Fibroblast of lung (primary cell): ENCODE measurements at regions not wholly inside any gene's neighbourhood (a gene's known extent, or its start where the extent isn't known, plus 50 kb on each side); places are given as distances from the start of the nearest gene placed in this dataset.

Experiments used
- DNase-seq, 2 donors: peaks; one replicate each; pipeline versions ENCODE4 v3.0.0 to v3.0.0-alpha.2; 2010; ENCODE audit warnings: low read depth in 2 of 2
- H2AFZ ChIP-seq: 2 replicates; pipeline ENCODE4 v1.5.1; 2012; ENCODE audit warnings: low read length, control low read depth, inconsistent platforms
- H3K27ac ChIP-seq: 2 replicates; pipeline ENCODE4 v1.5.1; 2011; ENCODE audit warnings: low read length, control low read depth; ENCODE audit not compliant: insufficient read depth
- H3K27me3 ChIP-seq: 2 replicates; pipeline ENCODE4 v1.5.1; 2011; ENCODE audit warnings: mild to moderate bottlenecking, low read length; ENCODE audit not compliant: control insufficient read depth, insufficient read depth
- H3K36me3 ChIP-seq: 2 replicates; pipeline ENCODE4 v1.5.1; 2011; ENCODE audit warnings: low read length; ENCODE audit not compliant: control insufficient read depth, insufficient read depth
- H3K4me1 ChIP-seq: 2 replicates; pipeline ENCODE4 v1.5.1; 2011; ENCODE audit warnings: low read length; ENCODE audit not compliant: control insufficient read depth, insufficient read depth; ENCODE audit errors: extremely low read depth
- H3K4me2 ChIP-seq: 2 replicates; pipeline ENCODE4 v1.5.1; 2011; ENCODE audit warnings: low read length, control low read depth; ENCODE audit not compliant: insufficient read depth; ENCODE audit errors: extremely low read depth
- H3K4me3 ChIP-seq, 4 experiments: fragments of 200-600 bp in 1 of 4; sonication (generic) in 1 of 4; replicated peaks in 1 of 4; 2 replicates each; pipeline ENCODE4 v1.5.1; 2011 to 2016; ENCODE audit warnings: low read length in 4 of 4, low read depth in 3 of 4, mild to moderate bottlenecking in 3 of 4, control low read depth in 2 of 4, inconsistent platforms in 1 of 4, mixed read lengths in 1 of 4; ENCODE audit not compliant: insufficient read depth in 1 of 4; ENCODE audit errors: control extremely low read depth in 1 of 4
- H3K79me2 ChIP-seq: 2 replicates; pipeline ENCODE4 v1.5.1; 2012; ENCODE audit warnings: mild to moderate bottlenecking, low read length, inconsistent platforms; ENCODE audit not compliant: control insufficient read depth, insufficient read depth
- H3K9ac ChIP-seq: 2 replicates; pipeline ENCODE4 v1.5.1; 2011; ENCODE audit warnings: mild to moderate bottlenecking, low read length, control low read depth; ENCODE audit not compliant: insufficient read depth
- H3K9me3 ChIP-seq: 2 replicates; pipeline ENCODE4 v1.5.1; 2012; ENCODE audit warnings: low read depth, low read length; ENCODE audit not compliant: control insufficient read depth, insufficient read depth
- H4K20me1 ChIP-seq: 2 replicates; pipeline ENCODE4 v1.5.1; 2011; ENCODE audit warnings: low read length; ENCODE audit not compliant: control insufficient read depth, insufficient read depth; ENCODE audit errors: extremely low read depth
- CTCF ChIP-seq, 2 donors: IDR thresholded peaks in 1 of 2; conservative IDR thresholded peaks in 1 of 2; 1 replicate in 1 of 2; 2 replicates in 1 of 2; pipeline ENCODE4 v1.5.1; 2011 to 2012; ENCODE audit warnings: low read length in 2 of 2, control low read depth in 1 of 2, inconsistent platforms in 1 of 2, low read depth in 1 of 2, mild to moderate bottlenecking in 1 of 2
- EZH2 ChIP-seq: IDR thresholded peaks from 2 replicates; pipeline ENCODE4 v1.5.1; 2012; ENCODE audit warnings: low read length, control low read depth, mild to moderate bottlenecking; ENCODE audit errors: missing control alignments

DNA sequence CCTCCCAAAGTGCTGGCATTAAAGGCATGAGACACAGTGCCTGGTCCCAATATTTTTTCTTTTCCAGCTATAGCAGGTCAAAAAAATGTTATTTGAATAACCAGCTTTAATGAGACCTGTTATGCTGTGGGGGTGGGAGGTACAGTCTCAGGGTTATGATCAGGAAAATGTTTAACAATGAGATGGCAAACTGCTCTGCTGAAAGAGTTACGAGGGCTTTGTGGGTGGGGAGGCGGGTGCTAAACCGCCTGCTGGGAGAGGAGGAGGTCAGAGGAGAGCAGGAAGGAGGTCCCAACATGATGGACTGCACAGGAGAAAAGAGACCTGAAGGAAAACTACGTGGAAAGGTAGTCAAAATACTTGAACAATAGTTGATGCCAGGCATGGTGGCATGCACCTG, 126.0 kb upstream of the B3GALT2 start:
- Histone ChIP-seq H4K20me1 (no peaks in the 10 kb centered on the region), H3K9ac (no peak overlapping the region), H2AFZ (no peak overlapping the region), H3K27me3 (no peaks in the 10 kb centered on the region), H3K4me3 (no peak overlapping the region), H3K36me3 (no peaks in the 10 kb centered on the region), H3K27ac (no peak overlapping the region), H3K9me3 (no peaks in the 10 kb centered on the region), H3K79me2 (no peaks in the 10 kb centered on the region), H3K4me1 (no peaks in the 10 kb centered on the region), H3K4me2 (no peak overlapping the region)
- DNase-seq, result no peak
- TF ChIP-seq CTCF (conservative IDR thresholded peaks at IDR 0.05 in 1 of 2, IDR thresholded peaks at IDR 0.05 in 1 of 2; ENCODE audit: low read depth in 1 of 2, low read length in 2 of 2) (no peak), EZH2 (no peak)

GRCh38 chr1:193311226-193311948, 125.0 kb upstream of the B3GALT2 start:
- no peak for DNase-seq

DNA sequence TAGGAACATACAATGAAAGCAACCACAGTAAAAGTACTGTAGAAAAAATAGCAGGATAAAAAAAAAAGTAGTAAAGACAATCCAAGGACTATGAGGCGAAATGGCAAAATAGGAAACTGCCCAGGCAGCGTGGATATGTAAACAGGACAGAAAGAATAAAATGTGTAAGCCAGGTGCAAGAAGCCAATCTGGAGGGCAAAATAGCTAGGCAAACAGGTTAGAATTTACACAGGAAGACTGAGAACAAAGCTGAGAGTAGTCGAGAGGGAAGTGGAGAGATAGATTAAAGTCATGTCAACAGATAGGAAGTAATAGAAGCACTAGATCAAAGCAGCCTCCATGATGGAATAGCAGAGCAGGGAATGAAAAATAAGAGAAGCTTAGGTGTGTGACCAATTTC, 124.2 kb upstream of the B3GALT2 start:
- H3K27me3 ChIP-seq, result no peaks in the 10 kb centered on the region
- no peak overlapping the region for H3K9ac ChIP-seq
- no peaks in the 10 kb centered on the region for H4K20me1 ChIP-seq
- no peak overlapping the region for H3K27ac ChIP-seq
- TF ChIP-seq CTCF (conservative IDR thresholded peaks at IDR 0.05 in 1 of 2, IDR thresholded peaks at IDR 0.05 in 1 of 2; ENCODE audit: low read depth in 1 of 2, low read length in 2 of 2) (no peak), EZH2 (no peak)
- no peak for DNase-seq
- H3K79me2 ChIP-seq, result no peaks in the 10 kb centered on the region
- H3K36me3 ChIP-seq, result no peaks in the 10 kb centered on the region
- H3K4me1 ChIP-seq, result no peaks in the 10 kb centered on the region
- no peak overlapping the region for H3K4me3 ChIP-seq
- no peaks in the 10 kb centered on the region for H3K9me3 ChIP-seq
- H2AFZ ChIP-seq, result no peak overlapping the region
- H3K4me2 ChIP-seq, result no peak overlapping the region

More at GRCh38 chr1:193311226-193311948, 125.0 kb upstream of the B3GALT2 start:
- Histone ChIP-seq H3K27ac (no peak overlapping the region), H3K36me3 (no peaks in the 10 kb centered on the region), H4K20me1 (no peaks in the 10 kb centered on the region), H3K9me3 (no peaks in the 10 kb centered on the region), H3K4me1 (no peaks in the 10 kb centered on the region), H2AFZ (no peak overlapping the region), H3K27me3 (no peaks in the 10 kb centered on the region), H3K4me2 (no peak overlapping the region), H3K79me2 (no peaks in the 10 kb centered on the region), H3K4me3 (no peak overlapping the region), H3K9ac (no peak overlapping the region)
- TF ChIP-seq EZH2 (no peak), CTCF (conservative IDR thresholded peaks at IDR 0.05 in 1 of 2, IDR thresholded peaks at IDR 0.05 in 1 of 2; ENCODE audit: low read depth in 1 of 2, low read length in 2 of 2) (no peak)
